Spleen (tissue), 7 donors: ENCODE measurements at regions not wholly inside any gene's neighbourhood (a gene's known extent, or its start where the extent isn't known, plus 50 kb on each side); places are given as distances from the start of the nearest gene placed in this dataset.

Experiments
- POLR2AphosphoS5 ChIP-seq, 3 donors: sonication (generic); formaldehyde crosslinking; IDR thresholded peaks; one replicate each; pipeline ENCODE4 v1.5.1; 2017; ENCODE audit warnings: antibody characterized with exemption in 3 of 3
- TF ChIP-seq, protein P1 (sequence below), 11 experiments: fragments of 200-600 bp in 7 of 11; fragments of 450-650 bp in 4 of 11; sonication (generic) in 4 of 11; IDR thresholded peaks in 8 of 11; conservative IDR thresholded peaks in 3 of 11; 1 replicate in 7 of 11; 2 replicates in 4 of 11; pipeline versions ENCODE4 v1.4.0 to v1.8.0; 2016 to 2021; ENCODE audit warnings: antibody characterized with exemption in 11 of 11, inconsistent platforms in 4 of 11, mild to moderate bottlenecking in 1 of 11
- donor health status: DM: no; HTN: no; CAD: no; lungs with moderate emphysema.
- donor health status: DM: no; HTN: no; CAD: no.
- donor health status: DM: no; HTN: no; CAD: no.

- TF ChIP-seq, protein P1, sequence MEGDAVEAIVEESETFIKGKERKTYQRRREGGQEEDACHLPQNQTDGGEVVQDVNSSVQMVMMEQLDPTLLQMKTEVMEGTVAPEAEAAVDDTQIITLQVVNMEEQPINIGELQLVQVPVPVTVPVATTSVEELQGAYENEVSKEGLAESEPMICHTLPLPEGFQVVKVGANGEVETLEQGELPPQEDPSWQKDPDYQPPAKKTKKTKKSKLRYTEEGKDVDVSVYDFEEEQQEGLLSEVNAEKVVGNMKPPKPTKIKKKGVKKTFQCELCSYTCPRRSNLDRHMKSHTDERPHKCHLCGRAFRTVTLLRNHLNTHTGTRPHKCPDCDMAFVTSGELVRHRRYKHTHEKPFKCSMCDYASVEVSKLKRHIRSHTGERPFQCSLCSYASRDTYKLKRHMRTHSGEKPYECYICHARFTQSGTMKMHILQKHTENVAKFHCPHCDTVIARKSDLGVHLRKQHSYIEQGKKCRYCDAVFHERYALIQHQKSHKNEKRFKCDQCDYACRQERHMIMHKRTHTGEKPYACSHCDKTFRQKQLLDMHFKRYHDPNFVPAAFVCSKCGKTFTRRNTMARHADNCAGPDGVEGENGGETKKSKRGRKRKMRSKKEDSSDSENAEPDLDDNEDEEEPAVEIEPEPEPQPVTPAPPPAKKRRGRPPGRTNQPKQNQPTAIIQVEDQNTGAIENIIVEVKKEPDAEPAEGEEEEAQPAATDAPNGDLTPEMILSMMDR (IDR thresholded peaks at IDR 0.05 in 8 of 11, conservative IDR thresholded peaks at IDR 0.05 in 3 of 11) = no peak
- no peak for TF ChIP-seq POLR2AphosphoS5 (IDR thresholded peaks at IDR 0.05)
These were observed 132.1 kb downstream of the DICER1 start for GRCh38 chr14:95025218-95025617.
